ENCODE measurements at regions not wholly inside any gene's neighbourhood (a gene's known extent, or its start where the extent isn't known, plus 50 kb on each side); places are given as distances from the start of the nearest gene placed in this dataset.

DNA sequence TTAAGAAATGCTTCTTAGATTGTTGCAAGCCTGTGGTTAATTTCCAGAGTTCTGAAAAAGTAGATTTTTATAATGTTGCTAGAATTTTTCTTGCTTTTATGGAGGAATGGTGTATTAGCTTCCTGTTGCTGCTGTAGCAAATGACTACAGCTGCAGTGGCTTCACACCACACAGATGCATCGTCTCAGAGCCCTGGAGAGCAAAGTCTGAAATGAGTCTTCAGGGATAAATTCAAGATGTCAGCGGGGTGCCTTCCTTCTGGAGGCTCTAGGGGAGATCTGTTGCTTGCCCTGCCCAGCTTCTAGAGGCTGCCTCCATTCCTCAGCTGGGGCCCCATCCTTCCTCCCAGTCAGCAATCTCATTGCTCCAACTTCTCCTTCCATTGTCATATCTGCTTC is 187.8 kb downstream of the ZNF516 start:
- no peak overlapping the region for H3K27ac ChIP-seq
- H3K4me1 ChIP-seq (ENCODE audit: low read depth) = no peaks in the 10 kb centered on the region
- TF ChIP-seq, protein P1, sequence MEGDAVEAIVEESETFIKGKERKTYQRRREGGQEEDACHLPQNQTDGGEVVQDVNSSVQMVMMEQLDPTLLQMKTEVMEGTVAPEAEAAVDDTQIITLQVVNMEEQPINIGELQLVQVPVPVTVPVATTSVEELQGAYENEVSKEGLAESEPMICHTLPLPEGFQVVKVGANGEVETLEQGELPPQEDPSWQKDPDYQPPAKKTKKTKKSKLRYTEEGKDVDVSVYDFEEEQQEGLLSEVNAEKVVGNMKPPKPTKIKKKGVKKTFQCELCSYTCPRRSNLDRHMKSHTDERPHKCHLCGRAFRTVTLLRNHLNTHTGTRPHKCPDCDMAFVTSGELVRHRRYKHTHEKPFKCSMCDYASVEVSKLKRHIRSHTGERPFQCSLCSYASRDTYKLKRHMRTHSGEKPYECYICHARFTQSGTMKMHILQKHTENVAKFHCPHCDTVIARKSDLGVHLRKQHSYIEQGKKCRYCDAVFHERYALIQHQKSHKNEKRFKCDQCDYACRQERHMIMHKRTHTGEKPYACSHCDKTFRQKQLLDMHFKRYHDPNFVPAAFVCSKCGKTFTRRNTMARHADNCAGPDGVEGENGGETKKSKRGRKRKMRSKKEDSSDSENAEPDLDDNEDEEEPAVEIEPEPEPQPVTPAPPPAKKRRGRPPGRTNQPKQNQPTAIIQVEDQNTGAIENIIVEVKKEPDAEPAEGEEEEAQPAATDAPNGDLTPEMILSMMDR (IDR thresholded peaks at IDR 0.05; ENCODE audit: low read depth, low read length) = no peak
- no peak overlapping the region for H3K4me3 ChIP-seq
- H3K27me3 ChIP-seq = no peaks in the 10 kb centered on the region
- DNase-seq (ENCODE audit: low read depth in 1 of 2, low spot score in 1 of 2) = no peak
- H3K9me3 ChIP-seq (ENCODE audit: low read depth) = no peaks in the 10 kb centered on the region
- no peaks in the 10 kb centered on the region for H3K36me3 ChIP-seq

DNA sequence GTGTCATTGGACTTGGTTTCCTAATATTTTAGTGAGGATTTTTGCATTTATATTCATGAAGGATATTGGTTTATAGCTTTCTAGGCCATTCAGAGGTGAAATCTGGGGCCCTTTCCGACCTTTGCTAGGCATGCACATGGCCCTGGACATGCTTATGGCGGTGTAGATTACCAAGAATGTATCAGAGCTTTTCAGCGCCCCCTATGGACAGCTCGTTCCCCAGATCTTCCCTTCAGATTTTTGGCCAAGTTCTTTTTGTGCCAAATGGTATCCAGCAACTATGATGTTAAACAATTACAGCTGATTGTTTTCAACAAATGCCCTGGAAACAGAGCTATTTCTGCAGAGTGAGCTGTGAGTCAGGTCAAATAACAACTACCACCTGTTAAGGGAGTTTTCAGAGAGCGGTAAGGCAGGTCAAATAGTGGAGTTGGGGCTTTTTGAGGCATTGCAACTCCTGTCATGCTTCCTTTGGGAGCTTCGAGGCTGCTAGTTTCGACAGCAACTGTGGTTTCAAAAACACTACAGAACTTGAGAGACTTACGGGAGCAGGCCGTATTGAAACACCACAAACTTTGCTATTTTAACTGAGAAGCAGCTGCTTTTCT is 188.3 kb downstream of the ZNF516 start:
- no peaks in the 10 kb centered on the region for H3K36me3 ChIP-seq
- no peak for DNase-seq (ENCODE audit: low read depth in 1 of 2, low spot score in 1 of 2)

DNA sequence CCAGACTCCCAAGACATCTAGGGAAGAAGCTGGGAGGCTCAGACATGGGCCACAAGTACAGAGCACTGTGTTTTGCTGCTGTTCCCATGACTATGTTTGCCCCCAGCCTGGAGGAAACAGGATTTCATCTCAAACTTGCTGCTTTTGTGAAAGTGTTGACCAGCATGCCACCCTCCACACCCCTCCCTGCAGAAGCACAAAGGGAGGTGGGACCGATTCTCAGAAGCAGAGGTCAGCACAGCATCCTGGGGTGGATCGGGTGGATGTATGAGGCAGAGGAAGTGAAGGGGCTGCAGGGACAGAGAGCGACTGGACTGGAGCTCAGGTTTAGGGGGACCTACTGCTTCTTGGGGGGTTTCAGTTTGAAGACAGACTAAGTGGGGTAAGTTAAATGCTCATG is 209.2 kb downstream of the ZNF516 start:
- TF ChIP-seq, protein P1 (IDR thresholded peaks at IDR 0.05; ENCODE audit: low read depth, low read length) = no peak
- DNase-seq (ENCODE audit: low read depth in 1 of 2, low spot score in 1 of 2) = no peak
- no peaks in the 10 kb centered on the region for H3K36me3 ChIP-seq

More for the DNA sequence above, 188.3 kb downstream of the ZNF516 start:
- Histone ChIP-seq H3K4me1 (ENCODE audit: low read depth) (no peaks in the 10 kb centered on the region), H3K27ac (no peak overlapping the region), H3K27me3 (no peaks in the 10 kb centered on the region), H3K4me3 (no peak overlapping the region), H3K9me3 (ENCODE audit: low read depth) (no peaks in the 10 kb centered on the region)
- TF ChIP-seq, protein P1 (IDR thresholded peaks at IDR 0.05; ENCODE audit: low read depth, low read length) = no peak

DNA sequence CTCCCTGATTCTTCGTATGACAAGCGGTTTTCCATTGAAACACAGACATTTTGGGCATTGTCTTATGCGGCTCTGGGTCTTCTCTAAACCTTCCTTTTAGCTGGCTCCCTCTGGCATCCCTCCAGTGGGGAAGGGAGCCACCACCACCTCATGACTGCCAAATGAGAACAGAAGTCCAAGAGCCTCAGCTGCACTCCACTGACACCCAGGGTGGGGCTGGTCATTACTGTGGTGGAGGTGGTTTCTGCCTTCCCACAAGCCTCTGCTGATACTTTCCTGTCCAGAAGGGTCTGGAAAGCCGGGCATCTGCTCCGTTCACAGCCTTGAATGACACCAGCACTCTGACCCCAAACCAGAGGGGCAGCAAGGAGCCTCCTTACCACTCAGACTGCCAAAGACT is 213.5 kb downstream of the ZNF516 start:
- DNase-seq (ENCODE audit: low read depth in 1 of 2, low spot score in 1 of 2) = no peak
- Histone ChIP-seq H3K27ac (no peak overlapping the region), H3K36me3 (no peaks in the 10 kb centered on the region), H3K27me3 (no peaks in the 10 kb centered on the region), H3K4me1 (ENCODE audit: low read depth) (no peaks in the 10 kb centered on the region), H3K4me3 (no peak overlapping the region), H3K9me3 (ENCODE audit: low read depth) (no peaks in the 10 kb centered on the region)
- TF ChIP-seq, protein P1 (IDR thresholded peaks at IDR 0.05; ENCODE audit: low read depth, low read length) = no peak

More for the DNA sequence above, 209.2 kb downstream of the ZNF516 start:
- Histone ChIP-seq H3K4me1 (ENCODE audit: low read depth) (no peaks in the 10 kb centered on the region), H3K27ac (no peak overlapping the region), H3K27me3 (no peaks in the 10 kb centered on the region), H3K4me3 (no peak overlapping the region), H3K9me3 (ENCODE audit: low read depth) (no peaks in the 10 kb centered on the region)

DNA sequence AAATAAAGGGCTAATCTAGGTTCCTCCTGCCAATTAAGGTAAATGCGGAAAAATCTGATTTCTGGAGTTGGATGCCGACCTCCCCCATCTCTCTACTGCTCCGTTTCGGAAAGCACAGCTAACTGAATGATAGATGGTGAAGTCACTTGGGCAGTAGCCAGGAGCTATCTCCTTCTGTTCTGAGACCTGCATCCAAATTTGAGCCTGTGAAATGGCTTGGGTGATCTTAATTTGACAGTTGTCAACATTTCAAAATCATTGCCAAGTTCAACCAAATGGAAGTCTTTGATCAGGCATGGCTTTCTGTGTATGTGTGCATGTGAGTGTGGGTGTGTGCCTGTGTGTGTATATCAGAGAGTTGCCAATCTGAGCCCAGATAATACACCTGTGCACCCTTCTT is 217.2 kb downstream of the ZNF516 start:
- no peaks in the 10 kb centered on the region for H3K4me1 ChIP-seq (ENCODE audit: low read depth)
- peaks cover 5% of the 10 kb centered on the region for H3K27me3 ChIP-seq
- no peaks in the 10 kb centered on the region for H3K36me3 ChIP-seq
- H3K4me3 ChIP-seq = no peak overlapping the region
- DNase-seq (ENCODE audit: low read depth in 1 of 2, low spot score in 1 of 2) = no peak
- TF ChIP-seq, protein P1 (IDR thresholded peaks at IDR 0.05; ENCODE audit: low read depth, low read length) = no peak
- H3K9me3 ChIP-seq (ENCODE audit: low read depth) = no peaks in the 10 kb centered on the region
- no peak overlapping the region for H3K27ac ChIP-seq
